ENCODE measurements at regions not wholly inside any gene's neighbourhood (a gene's known extent, or its start where the extent isn't known, plus 50 kb on each side); places are given as distances from the start of the nearest gene placed in this dataset.

DNA sequence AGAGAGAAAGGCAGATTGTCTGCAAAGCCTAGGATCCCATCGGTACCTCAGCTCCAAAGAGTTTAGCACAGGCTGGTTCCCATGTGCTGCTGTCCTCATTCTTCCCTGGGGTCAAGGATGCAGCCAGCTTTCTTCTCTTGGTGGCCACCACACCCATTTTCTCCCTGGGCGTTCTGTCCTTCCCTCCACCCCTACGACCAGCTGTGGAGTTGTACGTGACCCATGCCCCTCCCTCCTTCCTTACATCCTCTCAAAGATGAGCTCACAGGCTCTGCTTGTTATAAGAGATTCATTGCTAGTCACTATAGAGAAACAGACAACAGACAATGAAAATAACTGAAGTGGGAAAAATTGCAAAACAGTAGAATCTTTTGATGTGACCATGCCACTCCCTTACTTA, 74.0 kb upstream of the KLF3 start:
- no peak for TF ChIP-seq POLR2AphosphoS5 (IDR thresholded peaks at IDR 0.05)
- no peak for TF ChIP-seq POLR2A (IDR thresholded peaks at IDR 0.05)
- TF ChIP-seq, protein P1, sequence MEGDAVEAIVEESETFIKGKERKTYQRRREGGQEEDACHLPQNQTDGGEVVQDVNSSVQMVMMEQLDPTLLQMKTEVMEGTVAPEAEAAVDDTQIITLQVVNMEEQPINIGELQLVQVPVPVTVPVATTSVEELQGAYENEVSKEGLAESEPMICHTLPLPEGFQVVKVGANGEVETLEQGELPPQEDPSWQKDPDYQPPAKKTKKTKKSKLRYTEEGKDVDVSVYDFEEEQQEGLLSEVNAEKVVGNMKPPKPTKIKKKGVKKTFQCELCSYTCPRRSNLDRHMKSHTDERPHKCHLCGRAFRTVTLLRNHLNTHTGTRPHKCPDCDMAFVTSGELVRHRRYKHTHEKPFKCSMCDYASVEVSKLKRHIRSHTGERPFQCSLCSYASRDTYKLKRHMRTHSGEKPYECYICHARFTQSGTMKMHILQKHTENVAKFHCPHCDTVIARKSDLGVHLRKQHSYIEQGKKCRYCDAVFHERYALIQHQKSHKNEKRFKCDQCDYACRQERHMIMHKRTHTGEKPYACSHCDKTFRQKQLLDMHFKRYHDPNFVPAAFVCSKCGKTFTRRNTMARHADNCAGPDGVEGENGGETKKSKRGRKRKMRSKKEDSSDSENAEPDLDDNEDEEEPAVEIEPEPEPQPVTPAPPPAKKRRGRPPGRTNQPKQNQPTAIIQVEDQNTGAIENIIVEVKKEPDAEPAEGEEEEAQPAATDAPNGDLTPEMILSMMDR (IDR thresholded peaks at IDR 0.05) = no peak
- no peak overlapping the region for H3K27ac ChIP-seq
- no peaks in the 10 kb centered on the region for H3K27me3 ChIP-seq
- peaks cover 0 to 6% of the 10 kb centered on the region in 2 donors for H3K4me1 ChIP-seq
- DNase-seq (ENCODE audit: low spot score in 2 of 2) = no peak
- peaks cover 0 to 6% of the 10 kb centered on the region in 2 donors for H3K9me3 ChIP-seq
- H3K4me3 ChIP-seq = no peak overlapping the region
- intact Hi-C loops (cut with DNase I; ENCODE audit: low total_unique reads) = no loop called here
- H3K36me3 ChIP-seq = no peaks in the 10 kb centered on the region

DNA sequence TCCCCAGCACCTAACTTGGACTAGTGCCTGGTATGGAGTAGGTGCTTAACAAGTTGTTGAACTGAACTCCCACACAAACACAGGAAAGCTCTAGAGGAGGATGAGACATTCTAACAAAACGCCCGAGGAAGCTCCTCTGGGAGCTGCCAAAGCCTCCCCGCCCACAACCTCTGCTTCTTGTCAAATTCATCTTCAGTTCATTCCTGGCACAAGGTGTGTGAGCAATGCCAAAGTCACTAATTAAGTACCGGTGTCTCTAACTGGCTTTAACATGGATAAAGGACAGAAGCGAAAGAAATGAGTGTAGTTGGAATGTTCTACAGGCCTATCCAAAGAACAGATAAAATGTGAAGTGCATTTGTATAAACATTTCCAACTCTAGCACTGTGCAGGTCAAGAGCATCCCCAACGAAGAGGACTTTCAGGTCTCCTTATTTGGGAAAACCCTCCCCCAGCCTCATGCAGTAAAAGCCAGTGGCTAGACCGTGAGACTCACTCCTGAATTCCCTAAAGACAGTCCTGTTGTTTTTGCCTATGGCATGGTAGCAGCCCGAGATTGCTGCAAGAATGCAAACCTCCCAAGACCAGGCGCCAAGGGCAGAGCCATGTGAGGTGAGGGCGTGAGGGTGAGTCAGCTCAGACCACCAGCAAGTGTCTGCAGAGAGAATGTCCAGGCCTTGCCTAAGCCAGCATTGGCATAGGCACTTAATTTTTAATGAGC, 72.2 kb upstream of the KLF3 start:
- peak in 1 of 2 donors; percentile 50 for DNase-seq (ENCODE audit: low spot score in 2 of 2)
- H3K27ac ChIP-seq = no peak overlapping the region

DNA sequence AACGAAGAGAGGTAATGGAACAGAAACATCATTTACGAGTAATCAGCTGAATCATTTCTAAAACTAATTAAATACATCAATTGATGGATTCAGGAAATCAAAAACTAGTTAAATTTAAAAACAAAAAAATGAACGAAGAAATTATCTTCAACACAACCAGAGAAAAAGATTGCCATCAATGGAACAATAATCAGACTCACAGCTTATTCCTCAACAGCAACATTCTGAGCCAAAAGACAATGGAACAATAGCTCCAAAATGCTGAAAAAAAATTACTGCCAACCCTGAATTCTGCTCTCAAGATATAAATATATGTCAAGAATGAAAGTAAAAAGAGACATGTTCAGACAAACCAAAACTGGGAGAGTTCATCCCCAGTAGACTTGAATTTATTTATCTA, 65.5 kb upstream of the KLF3 start:
- Histone ChIP-seq H3K9me3 (no peaks in the 10 kb centered on the region), H3K27ac (no peak overlapping the region), H3K36me3 (no peaks in the 10 kb centered on the region), H3K4me1 (no peaks in the 10 kb centered on the region), H3K4me3 (no peak overlapping the region), H3K27me3 (no peaks in the 10 kb centered on the region)
- intact Hi-C loops (cut with DNase I; ENCODE audit: low total_unique reads) = no loop called here
- no peak for DNase-seq (ENCODE audit: low spot score in 2 of 2)
- TF ChIP-seq POLR2AphosphoS5 (IDR thresholded peaks at IDR 0.05) (no peak), POLR2A (IDR thresholded peaks at IDR 0.05) (no peak)

More for the DNA sequence above, 72.2 kb upstream of the KLF3 start:
- Histone ChIP-seq H3K4me1 (peaks cover 0 to 6% of the 10 kb centered on the region in 2 donors), H3K4me3 (no peak overlapping the region), H3K36me3 (no peaks in the 10 kb centered on the region), H3K9me3 (peaks cover 0 to 6% of the 10 kb centered on the region in 2 donors), H3K27me3 (no peaks in the 10 kb centered on the region)
- intact Hi-C loops (cut with DNase I; ENCODE audit: low total_unique reads) = no loop called here
- TF ChIP-seq POLR2A (IDR thresholded peaks at IDR 0.05) (no peak), POLR2AphosphoS5 (IDR thresholded peaks at IDR 0.05) (no peak)
- TF ChIP-seq, protein P1 (IDR thresholded peaks at IDR 0.05) = no peak

DNA sequence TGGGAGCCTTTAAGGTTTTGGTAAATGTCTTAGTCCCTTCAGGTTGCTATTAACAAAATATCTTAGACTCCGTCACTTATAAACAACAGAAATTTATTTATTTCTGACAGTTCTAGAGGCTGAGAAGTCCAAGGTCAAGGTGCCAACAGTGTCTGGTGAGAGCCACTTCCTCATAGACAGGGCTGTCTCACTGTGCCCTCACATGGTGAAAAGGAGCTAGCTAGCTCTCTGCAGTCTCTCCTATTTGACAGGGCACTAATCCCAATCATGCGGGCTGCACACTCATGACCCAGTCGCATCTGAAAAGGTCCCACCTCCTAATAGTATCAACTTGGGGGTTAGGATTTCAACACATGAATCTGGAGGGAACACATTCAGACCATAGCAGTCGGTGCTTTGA, 63.4 kb upstream of the KLF3 start:
- TF ChIP-seq POLR2AphosphoS5 (IDR thresholded peaks at IDR 0.05) = no peak
- TF ChIP-seq, protein P1 (IDR thresholded peaks at IDR 0.05) = no peak
- TF ChIP-seq POLR2A (IDR thresholded peaks at IDR 0.05) = no peak
- no peaks in the 10 kb centered on the region for H3K36me3 ChIP-seq
- no peak overlapping the region for H3K4me3 ChIP-seq
- H3K27me3 ChIP-seq = no peaks in the 10 kb centered on the region
- intact Hi-C loops (cut with DNase I; ENCODE audit: low total_unique reads) = no loop called here
- H3K27ac ChIP-seq = no peak overlapping the region
- no peaks in the 10 kb centered on the region for H3K9me3 ChIP-seq
- no peak for DNase-seq (ENCODE audit: low spot score in 2 of 2)
- H3K4me1 ChIP-seq = no peaks in the 10 kb centered on the region

DNA sequence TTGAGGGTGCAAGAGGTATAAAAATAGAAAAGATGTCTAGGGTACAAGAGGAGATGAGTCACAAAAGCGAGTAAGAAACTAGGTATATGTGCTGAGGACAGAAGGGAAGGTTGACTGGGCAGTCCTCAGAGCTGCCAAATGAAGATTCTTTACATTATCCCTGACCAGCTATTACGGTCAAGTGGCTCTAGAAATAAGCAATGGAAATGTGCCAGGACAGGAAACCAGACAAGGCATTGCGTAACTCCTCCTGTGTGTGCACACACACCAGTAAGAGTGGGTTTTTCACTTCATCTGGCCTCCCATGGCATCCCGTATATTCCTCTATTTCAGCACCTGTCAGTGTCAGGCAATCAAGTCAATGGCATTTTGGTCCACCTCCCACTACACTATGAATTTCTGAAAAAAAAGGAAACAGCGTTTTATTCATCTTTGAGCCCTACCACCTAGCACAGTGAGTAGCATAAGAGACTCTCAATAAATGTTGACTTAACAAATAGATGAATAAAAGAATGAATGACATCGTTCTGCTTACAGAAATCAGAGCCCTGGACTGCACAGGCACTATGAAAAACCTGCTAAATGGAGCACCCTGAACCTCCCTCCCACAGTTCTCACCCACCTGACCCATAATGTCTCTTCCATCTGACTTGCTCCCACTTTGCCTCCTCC, 62.6 kb upstream of the KLF3 start:
- Histone ChIP-seq H3K4me3 (no peak overlapping the region), H3K27me3 (no peaks in the 10 kb centered on the region), H3K27ac (no peak overlapping the region), H3K36me3 (no peaks in the 10 kb centered on the region), H3K9me3 (no peaks in the 10 kb centered on the region), H3K4me1 (no peaks in the 10 kb centered on the region)
- TF ChIP-seq POLR2A (IDR thresholded peaks at IDR 0.05) (no peak), POLR2AphosphoS5 (IDR thresholded peaks at IDR 0.05) (no peak)
- TF ChIP-seq, protein P1 (IDR thresholded peaks at IDR 0.05) = no peak
- DNase-seq (ENCODE audit: low spot score in 2 of 2) = peak in 1 of 2 donors; percentile 29
- intact Hi-C loops (cut with DNase I; ENCODE audit: low total_unique reads) = no loop called here

All from breast epithelium (tissue), 4 donors.